ENCODE measurements at regions not wholly inside any gene's neighbourhood (a gene's known extent, or its start where the extent isn't known, plus 50 kb on each side); places are given as distances from the start of the nearest gene placed in this dataset.

DNA sequence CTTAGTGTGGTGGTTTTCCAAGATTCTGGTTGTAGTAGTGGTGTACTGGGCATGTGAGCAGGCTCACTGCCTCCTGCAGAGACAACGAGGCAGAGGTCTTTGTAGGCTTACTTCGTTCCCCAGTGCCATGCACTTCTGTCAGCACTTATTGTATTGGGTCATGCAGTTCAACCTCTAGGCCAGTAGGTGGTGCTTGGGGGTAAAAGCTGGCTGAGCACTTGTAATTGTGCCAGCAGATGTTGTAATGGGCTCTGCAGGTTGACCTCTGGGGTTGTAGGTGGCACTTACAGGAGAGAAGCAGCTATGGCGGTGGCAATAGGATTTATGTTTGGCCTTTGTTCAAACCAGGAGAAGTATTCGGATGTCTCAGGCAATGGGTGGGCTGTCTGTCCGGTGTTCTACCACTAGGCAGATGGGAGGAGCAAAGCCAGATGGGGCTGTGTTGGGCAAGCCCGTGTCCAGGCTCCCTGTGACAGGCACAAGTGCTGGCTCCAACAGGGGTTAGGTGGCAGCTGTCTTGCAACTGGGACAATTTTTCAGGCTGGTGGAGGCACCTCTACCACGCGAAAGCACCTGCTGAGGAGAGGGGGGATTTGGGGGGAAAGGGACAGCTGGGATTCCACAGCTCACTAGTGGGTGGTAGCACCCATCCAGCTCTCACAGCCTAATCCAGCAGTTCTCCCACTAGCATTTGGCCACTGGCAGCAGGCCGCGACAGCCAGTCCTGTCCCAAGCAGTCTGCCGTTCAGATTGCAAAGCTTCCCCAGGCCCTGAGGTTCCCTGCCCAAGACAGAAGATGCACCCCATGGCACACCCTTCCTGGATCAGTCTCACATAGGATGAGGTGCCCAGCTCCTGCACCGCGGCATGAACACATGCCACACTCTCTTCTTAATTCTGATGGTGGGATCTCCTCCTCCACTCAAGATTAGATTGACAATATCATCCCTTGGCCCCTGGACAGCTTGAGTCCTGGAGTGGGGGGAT lies 274.5 kb downstream of the CTH start:
- TF ChIP-seq TAF1 (IDR thresholded peaks at IDR 0.05; ENCODE audit: low read depth, low read length) (no peak), POLR2AphosphoS5 (IDR thresholded peaks at IDR 0.05; ENCODE audit: low read depth, low read length) (no peak)

Measured in GM12891 (cell line).